GM19397 (cell line): ENCODE measurements at regions not wholly inside any gene's neighbourhood (a gene's known extent, or its start where the extent isn't known, plus 50 kb on each side); places are given as distances from the start of the nearest gene placed in this dataset.

Experiments used
- ATAC-seq: cut with Tn5 transposase; IDR thresholded peaks from one replicate; pipeline ENCODE4 v1.9.1; 2021; ENCODE audit warnings: mild to moderate bottlenecking, moderate library complexity; ENCODE audit not compliant: unreplicated experiment

DNA sequence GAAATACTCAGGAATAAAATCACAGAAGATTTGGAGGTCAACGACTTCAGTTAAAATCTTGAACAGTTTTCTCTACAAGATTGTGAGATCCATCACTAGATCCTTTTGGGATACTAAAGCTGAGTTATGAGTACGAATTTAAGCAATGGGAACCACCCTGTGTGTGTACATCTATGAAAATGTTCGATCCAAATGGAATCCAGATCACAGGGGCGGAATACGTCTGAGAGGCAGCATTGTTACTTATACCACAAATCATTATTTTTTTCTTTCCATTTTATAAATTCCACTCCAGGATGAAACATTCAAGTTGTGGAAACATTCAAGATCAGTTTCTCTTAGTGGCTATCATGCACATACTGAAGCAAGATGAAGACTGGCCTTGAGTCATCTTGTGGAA, 239.3 kb upstream of the PAPPA start:
- ATAC-seq, result no peak

DNA sequence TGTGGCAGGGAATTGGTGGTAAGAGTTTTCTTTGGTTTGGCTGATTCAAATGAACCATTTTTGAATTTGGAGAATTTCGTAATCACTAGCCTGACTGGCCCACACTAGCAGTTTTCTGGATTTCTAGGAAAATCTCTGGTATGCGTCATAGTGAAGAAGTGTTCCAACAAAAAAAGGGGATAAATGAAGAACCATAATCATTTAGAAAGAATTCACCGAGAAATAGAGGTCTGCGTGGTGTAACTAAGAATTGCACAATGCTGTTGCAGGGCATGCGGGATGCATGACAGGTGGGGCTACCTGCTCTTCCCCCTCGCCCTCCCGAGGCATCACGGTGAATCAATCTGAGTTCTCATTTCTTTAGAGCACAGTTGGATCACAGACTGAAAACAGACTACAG, 232.3 kb upstream of the PAPPA start:
- ATAC-seq, result no peak

DNA sequence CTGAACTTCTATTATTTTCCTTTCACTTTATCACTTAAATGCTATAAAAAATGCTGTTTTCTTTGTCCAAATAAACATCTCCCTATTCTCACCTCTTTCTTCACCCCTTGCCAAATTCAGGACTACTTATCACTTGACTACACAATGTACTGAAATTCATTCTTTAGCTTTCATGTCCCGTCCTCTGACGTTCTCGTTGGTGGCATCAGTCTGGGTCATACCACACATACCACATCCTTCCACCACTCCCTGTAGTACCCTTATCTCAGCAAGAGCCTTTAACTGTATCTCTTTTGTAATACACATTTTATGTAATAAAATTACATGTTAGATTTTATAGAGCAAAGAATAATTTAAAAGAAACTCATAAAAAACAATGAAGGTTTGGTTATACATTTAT, 231.1 kb upstream of the PAPPA start:
- no peak for ATAC-seq

DNA sequence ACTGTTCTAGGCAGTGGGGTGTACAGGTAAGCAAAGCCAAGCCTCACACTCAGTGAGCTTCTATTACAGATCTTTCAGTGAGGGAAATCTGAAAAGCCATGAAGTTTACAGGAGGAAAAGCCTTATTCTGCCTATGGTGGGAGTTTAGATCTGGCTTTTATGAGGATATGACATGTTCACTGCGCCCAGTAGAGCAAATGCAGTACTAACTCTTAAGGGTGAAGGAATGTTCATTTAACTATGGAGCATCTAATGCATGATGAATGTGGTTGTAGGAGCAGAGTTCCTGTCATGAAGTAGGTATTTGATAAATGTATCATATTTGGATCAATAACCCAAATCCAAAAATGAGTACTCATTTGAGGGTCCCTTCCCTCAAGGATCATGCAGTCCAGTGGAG, 230.2 kb upstream of the PAPPA start:
- no peak for ATAC-seq

DNA sequence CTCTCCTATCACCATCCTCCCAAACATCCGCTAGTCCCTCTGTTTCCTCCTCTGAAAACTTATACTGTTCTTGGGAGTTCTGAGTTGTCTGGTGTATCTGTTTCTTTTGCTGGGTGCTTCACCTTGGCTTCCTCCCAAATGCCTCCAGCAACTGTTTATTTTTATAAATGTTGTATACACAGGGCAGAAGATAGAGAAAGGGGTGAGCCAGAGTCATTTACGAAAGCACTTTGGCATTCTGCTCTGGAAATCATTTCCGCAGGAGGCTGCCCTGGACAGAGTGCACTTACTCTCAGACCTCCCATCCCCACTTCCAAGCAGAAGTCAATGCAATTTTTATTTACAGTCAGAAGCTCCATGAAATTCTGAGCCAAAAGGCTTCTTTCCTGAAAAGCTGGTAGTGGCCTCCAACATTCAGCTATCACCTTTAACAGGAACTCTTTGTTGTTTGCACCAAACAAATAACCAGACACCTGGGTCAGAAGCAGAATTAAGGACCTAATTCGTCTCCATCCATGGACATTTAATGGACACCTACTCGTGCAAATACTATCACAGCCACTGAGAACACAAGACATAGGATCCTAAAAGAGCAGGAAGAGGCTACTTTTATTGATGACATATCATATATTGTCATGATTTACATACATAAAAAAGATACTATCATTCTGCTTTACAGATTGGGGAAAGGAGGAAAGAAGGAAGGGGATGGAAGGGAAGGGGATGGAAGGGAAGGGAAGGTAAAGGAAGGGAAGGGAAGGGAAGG, 229.5 kb upstream of the PAPPA start:
- ATAC-seq, result no peak

DNA sequence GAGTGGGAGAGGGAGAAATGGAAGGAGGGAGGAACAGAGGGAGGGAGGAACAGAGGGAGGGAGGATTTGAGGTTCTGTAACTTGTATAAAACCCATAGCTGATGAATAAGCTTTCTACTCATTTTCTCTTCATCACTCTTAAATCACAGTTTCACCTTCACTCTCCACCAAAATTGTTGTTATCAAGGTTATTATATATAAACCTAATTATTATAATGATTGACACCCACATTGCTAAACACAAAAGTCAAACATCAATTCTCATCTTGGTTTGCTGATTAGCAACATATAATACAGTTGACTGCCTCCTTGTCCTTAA, 229.0 kb upstream of the PAPPA start:
- ATAC-seq, result no peak

DNA sequence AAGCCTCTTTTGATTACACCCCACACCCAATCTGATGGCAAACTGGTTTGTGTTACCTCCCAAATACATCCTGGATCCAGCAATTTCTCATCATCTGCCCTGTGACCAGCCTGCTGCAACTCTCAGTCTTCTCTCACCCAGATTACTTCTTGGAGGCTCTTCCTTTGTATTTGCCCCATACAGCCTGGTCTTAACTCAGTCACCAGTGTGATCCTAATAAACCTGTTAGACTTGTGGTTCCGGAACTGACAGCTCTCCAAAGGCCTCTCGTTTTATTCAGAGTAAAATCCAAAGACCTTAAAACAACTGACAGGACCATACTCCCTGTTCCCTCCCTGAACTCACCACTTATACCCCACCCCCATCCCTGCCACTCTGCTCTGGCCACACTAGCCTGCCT, 228.2 kb upstream of the PAPPA start:
- no peak for ATAC-seq

DNA sequence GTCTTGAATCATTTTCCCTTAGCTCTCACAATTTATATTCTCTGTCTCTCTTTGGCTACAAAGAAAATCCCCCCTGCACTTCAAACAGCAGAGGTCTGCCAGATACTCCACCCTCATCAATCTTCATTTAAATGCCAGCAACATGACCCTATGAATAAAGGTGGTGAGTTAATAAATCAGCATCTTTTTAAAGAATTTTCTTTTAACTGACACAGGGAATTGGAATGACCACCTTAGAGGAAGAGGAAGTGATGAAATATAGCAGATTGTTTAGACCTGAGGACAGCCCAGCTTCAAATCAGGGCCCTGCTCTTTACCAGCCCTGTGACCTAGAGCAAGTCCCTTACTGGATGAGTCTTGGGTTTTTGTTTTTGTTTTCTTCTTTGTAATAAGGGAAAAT, 223.1 kb upstream of the PAPPA start:
- no peak for ATAC-seq

DNA sequence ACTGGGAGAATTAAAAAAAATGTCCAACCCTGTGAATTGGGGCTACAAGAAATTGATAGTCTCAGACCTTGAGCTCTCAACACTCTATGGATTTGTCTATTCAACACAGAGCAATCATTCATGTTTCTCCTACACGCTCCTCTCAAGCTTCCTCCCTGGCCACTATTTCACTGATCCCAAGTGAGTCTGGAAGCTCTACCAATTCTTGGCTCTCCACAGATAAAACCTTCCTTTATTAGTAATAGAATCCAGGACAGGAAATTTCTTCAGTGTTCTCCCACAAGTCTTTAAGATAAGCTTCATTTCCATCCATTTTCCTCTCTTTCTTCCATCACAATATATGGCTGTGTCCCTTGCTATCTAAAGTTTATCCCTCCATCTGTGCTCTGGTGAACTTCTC, 215.1 kb upstream of the PAPPA start:
- no peak for ATAC-seq

DNA sequence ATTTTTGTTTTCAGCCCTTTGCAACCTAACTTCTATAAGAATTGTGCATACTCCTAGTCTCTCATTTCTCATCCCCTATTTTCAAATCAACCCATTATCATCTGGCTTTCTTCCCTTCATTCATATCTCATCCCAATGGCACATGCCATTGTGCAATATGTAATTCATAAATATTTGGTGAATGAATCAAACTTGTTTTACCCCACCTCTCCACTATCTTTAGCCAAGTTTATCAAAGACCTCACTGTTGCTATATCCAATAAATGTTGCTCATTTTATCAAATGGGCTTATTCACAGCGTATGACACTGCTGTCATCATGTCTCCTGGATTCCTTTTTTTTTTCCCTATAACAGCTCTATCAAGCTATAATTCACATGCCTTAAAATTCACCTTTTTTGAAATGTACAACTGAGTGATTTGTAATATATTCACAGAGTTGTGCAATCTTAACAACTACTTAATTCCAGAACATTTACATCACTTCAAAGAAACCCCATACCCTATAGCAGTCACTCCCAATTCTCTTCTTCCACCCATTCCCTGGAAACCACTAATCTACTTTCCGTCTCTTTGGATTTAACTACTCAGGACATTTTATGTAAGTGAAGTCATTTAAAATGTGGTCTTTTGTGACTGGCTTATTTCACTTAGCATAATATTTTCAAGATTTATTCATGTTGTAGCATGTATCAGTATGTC, 214.4 kb upstream of the PAPPA start:
- no peak for ATAC-seq

DNA sequence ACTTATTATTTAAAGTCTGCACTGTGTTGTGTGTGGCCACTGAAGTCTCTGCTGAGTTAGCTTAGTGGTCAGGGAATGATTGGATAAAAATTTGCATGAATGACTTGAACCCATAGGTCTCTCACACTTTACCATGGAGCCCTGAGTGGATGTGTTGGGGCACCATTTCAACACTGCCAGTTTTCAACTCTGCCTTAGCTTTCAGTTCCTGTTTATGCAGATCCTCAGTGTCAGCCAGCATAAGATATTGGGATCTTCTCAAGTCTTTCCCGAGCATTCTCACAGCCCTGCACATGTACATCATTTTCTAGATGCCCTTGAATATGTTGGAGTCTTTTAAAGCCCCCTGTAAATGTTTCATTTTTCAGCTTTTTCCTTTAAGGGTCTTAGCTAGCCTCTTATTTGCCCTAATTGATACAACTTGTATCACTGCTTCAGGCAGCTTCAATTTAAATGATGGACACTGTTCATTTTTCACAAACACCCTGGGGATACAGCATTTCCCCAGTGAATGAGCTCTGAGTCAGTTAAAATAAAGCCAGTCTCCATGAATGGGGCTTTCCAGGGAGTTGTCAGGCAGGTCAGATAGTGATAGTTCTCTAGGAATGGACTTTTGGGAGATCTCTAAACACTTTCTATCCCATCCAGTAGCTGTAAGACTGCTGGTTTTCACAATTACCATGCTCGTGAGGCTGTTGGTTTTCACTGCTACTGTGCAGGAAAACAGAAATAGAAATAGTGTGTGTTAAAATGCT, 211.9 kb upstream of the PAPPA start:
- ATAC-seq, result no peak

DNA sequence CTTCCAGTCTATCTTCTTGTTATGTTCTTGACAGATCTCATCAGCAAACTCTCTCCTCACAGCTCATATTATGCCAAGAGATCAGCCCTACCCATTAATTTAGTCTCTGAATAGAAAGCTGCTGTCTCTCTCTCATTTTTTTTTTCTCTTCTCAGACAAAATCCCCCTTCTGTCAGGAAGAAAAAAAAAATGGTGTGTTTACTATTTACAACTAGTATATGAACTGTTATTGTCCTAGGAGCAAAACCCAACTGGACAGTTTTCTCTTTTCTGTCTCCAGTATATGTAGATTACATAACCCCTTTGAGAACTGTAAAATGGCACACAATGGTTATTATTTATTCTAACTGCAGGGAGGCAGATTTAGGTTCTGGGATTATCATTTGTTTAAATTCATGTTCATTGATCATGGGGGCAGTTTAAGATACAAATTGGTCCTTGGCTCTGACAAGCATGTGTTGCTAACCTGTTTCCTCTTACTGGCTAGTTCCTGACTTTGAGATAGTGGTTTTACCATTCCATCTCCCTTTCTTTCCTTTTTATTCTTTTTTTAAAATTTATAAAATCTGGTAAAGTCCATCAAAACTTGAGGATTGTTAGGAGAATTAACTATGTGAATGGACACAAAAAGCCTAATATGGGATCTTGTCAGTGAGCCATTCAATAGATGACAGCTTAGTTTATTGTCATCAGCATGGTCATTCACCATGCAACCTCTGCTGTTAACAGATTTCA, 210.0 kb upstream of the PAPPA start:
- ATAC-seq, result no peak

DNA sequence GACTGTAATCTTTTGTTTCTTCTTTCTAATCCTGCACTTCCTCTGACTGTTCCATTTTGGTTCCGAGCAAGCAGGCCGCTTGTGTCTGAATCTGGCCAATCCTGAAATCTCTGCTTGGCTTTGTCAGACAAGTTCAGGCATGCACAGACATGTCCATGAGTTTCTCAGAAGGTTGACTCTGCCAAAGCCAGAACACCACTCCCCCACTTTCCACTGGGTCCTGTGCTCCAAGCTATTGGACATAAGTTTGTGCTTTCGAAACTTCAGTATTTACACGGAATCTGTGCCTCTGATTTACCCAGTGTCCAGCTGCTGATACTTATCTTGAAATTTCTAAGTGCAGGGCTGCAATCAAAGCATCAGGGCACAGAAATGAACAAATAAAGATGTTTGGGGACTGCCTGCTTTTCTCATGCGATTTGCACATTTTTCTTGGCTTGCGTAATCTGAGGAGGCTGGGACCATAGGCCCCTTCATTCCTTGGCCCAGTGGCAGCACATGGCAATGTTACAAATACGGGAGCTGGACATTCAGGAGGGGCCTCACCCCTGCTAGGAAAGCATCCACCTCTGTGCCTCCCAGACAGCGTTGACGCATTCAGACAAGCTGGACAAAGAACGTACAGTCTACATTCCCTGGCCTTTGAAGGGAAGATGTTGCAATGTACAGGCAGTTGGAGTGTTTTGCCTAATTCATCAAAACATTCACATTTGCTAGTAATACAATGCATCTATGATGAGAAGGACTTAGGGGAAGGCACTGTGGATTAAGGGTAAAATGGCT, 209.2 kb upstream of the PAPPA start:
- ATAC-seq, result no peak

DNA sequence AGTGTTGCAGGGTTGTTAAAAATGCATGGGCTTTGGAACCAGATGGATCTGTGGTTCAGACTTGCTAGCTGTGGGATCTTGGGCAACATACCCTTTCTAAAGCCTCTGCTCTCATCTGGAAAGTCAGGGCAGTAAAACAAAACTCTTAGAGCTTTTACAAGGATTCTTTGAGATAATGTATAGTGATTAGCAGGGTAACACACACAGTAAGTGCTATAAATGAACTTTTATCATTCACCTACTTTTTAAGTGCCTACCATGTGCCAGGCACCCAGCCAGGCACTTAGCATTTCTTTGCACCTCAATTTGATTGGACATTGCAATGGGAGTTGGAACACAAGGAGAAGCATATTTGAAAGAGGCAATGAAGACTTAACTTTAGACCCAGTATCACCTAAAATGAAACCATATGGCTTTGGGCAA, 208.6 kb upstream of the PAPPA start:
- ATAC-seq, result no peak

DNA sequence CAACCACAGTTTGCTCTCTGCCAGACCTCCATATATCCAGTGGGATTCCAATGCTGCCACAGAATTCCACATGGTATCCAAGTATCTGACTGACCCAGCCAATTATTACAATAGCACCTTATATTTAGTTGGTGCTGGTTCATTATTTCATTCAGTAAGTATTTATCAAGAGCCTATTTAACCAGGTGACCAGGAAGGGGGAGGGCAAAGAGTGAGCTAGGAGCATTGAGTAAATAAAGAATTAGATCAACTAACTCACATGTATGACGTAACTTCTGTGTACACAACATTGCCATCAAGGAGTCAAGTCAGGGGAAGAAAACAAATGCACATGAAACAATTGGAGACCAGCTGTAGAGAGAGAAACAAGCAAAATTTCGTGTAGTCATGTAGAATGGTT, 207.1 kb upstream of the PAPPA start:
- no peak for ATAC-seq

DNA sequence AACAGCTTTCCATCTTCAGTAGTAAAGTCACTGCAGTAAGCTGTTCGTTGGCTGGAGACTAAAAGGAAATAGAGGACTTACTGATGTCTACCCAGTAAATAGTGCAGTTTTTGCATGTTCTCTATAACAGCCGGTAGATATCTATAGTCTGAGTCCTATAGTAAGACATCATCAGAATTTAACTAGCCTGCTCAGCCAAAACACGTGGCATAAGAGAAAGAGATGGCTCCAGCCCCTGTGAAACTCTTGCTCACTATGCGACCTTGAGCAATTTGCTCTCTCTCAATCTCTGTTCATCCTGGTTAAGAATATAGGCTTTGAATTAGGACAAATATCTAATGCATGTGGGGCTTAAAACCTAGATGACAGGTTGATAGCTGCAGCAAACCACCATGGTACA, 201.6 kb upstream of the PAPPA start:
- no peak for ATAC-seq

DNA sequence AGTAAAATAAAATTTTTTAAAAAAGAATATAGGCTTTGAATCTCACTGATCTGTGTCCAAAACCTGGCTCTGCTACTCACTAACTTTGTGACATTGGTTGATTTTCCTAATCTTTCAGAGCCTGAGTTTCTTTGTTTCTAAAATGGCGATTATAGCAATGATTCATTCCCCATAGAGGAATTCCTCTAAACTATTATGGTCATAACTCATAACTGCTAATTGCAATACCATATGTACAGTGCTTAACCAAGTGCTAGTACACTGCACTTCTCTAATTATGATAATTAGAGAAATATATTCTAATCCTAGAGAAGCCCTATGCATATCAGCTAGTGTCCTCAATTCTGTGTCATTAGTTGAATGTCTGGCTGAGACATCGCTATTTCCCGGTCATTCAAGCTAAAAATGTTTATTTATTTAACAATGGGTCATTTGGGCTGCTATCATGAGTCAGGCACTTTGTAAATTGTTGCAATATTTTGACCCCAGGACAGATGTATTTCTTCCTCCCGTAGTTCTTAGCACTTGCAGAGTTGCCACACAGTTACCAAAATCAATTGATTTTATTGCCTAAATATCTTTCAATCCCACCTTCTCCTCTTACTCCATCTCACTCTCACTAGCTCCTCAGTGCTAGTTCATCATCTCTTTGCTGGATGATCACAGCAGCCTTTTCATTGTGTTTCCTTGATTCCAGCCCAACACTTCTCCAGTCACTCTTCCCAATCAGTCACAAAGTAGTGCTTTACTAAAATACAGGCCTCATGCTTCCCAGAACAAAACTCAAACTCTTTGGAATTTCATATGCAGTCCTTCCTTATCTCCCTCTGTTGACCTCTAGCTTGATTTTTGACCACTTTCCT, 200.9 kb upstream of the PAPPA start:
- no peak for ATAC-seq

DNA sequence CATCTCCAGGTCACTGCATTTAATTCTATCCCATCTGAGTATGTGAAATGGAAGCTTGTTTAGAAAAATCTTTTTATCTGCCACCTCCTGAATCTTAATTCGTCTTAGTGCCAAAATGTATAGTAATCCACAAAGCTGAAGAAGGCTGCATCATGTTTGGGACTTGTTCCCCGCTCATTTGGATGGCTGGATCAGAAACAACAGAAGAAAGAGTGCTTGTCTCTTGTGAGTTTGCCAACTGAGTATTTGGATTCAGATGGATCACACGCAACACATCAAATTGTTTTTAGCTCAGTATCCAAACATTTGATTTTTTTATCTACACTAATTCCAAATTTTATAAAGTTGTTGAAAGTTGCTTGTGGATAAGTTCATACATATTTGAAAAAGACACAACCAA, 197.2 kb upstream of the PAPPA start:
- no peak for ATAC-seq

DNA sequence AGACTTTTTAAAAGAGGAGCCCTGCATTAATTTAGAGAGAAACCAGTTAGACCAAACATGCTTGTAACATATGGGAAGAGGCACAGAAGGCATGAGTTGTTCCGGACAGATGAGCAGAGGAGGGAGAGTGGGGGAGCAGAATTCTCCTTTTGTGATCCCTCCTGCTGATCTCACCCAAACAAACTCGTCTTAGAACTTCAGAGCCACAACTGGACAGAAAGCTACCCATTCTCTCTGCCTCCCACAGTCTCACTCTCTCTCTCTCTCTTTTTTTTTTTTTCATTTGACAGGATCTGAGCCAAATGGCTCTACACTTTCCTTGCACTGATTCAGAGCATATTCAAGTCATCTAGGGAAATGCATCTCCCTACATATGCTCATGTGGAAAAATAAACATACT, 196.0 kb upstream of the PAPPA start:
- no peak for ATAC-seq
